GM21825 (cell line): ENCODE measurements at regions not wholly inside any gene's neighbourhood (a gene's known extent, or its start where the extent isn't known, plus 50 kb on each side); places are given as distances from the start of the nearest gene placed in this dataset.
"Not testable (repeated sequence)": the region's sequence is repeated elsewhere in the genome, so short reads cannot be mapped to it uniquely, and the experiment has no call there.

Experiments used
- ATAC-seq: cut with Tn5 transposase; IDR thresholded peaks from one replicate; pipeline ENCODE4 v1.9.1; 2021; ENCODE audit warnings: mild to moderate bottlenecking, moderate library complexity; ENCODE audit not compliant: unreplicated experiment

DNA sequence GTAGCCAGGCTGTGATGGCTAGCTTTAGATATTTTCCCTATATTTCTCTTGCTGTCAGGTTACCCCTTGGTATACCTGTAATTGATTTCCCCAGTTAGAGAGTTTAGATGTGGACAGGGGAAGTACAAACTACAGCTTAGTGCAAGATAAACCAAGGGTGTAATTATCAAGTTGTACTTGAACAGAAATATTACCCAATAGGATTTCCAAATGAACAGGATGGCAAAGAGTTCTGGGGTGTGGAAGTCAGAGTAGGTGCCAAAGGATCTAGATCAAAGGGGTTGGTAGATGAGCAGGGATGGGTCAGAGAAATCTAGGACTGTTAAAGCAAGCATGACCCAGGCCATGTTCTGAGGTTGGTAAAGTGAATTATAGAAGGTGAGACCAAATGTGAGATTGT, 585.2 kb downstream of the CCDC85A start:
- ATAC-seq: no peak

DNA sequence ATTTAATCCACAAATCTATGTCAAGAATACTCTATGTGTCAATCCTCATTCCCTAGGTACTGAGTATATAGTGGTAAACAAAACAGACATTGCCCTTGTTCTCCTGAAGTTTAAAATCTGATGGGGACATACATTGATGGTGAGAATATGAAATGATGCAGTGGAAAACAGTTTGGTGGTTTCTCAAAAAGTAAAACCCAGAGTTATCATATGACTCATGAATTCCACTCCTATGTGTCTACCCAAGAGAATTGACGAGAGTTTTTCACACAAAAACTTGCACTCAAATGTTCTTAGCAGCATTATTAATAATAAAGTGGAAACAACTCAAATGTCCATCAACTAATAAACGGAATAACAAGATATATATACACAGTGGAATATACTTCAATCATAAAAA, 586.7 kb downstream of the CCDC85A start:
- ATAC-seq: no peak

DNA sequence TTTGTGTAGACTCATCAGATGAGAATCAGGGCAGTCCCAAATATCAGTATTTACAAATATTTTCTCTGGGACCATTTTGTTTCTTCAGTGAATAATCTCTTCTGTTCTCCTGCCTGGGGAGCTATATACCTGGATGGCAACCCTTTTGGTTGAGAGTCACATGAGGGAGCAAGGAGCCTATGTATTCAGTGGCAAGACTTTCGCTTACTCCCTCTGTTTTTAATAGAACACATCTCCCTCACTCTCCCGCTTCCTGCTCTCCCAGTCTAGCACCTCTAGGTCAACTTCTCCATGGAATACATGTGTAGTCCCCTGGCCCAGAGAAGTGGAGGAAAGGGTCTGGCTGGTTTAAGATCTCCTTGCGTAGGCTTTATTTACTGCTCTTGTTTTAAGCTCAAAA, 600.3 kb downstream of the CCDC85A start:
- no peak for ATAC-seq

DNA sequence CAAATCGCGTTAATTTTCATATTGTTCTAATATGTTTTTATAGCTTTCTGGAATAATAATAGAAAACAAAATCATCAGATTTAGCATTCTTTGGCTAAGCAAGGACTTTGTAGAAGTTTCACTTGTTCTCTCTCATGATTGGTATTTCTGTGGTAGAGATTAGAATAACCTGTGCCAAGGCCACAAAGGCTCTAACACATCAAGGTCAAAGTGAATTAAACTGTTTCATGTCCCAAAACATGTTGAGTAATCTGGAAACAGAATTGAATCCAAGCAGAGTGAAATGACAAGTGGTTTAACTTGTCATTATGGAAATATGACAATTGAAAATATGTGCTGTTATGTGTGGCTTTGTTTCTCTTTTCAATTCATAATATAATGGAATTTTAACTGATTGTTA, 617.4 kb downstream of the CCDC85A start:
- ATAC-seq: no peak

DNA sequence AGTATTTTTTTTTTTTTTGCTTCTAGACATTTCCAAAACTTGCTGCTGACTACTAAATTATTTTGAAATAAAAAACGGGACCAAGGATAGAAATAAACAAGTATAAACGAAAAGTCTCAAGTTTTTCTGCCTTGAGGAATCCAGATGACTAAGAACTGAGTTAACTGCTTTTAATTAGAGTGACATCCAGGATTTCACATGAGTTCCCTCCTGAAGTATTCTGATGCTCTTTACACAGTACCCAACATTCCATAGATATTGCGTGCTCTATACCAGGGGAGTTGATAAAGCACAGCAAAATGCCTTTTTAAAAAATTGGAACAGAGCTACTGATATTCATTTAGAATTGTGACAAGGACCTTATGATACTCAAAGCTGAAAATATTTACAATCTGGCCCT, 618.0 kb downstream of the CCDC85A start:
- no peak for ATAC-seq

DNA sequence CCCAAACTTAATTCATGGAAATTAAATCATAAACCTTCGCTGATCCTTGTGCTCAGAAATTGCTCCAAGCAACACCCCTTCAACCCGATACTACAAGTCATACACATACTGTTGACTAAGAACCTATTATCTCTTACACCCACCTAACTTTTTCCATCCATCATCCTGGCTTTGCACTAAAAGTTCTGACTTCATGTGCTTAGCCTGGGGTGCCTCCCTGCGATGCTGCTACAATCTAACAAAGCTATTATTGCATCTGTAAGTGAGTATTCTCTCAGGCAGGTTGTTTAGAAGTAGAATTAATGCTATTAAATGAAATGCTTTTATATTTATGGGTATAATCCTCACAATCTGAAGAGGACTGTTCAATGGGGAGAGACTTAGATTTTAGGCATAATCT, 619.8 kb downstream of the CCDC85A start:
- ATAC-seq: no peak

DNA sequence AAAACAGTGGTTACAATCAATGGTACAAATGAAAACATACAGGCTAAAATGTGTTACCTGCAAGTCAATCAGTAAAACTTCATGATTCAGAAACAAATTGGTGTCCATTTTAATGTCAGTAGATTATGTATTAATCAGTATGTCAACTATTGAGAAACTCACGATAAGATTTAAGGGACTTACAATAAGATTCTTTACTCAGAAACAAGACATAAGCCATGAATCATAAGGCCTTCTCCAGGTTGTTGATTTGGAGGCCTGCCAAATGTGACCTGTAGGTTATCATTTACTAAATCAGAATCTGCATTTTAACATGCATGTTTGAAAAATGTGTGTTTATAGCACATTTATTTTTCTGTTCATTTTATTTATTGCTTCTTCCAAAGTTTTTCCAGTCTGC, 623.1 kb downstream of the CCDC85A start:
- no peak for ATAC-seq

DNA sequence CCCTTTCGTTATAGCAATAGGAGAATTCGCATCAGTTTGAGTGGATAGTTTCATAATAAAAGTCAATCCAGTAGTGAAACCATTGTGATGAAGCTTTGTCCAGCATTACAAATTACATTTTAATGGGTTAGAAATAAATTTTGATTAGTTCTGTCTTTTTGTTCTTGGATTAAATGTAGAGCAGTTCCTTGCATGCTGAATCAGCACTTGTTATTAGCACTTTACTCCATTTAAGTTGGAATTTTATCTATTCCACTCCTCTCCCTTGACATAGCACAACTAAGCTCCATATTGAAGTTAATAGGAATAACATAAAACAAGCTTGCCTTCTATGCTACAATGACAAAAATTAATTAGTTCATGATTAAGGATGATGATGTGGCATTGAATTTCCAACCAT, 624.1 kb downstream of the CCDC85A start:
- ATAC-seq: no peak

DNA sequence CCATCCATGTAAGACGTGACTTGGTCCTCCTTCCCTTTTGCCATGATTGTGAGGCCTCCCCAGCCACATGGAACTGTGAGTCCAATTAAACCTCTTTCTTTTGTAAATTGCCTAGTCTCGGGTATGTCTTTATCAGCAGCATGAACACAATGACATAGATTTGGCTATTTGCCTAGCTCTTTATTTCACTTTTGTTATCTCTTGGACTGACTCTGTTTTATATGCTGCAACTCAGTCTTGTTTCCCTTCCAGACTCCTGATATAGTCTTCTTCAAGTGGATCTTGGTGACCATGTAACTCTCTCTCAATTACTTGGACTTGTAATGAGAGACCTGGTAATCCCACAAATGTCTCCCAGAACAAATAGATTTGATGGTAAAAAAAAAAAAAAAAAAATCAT, 627.6 kb downstream of the CCDC85A start:
- no peak for ATAC-seq

DNA sequence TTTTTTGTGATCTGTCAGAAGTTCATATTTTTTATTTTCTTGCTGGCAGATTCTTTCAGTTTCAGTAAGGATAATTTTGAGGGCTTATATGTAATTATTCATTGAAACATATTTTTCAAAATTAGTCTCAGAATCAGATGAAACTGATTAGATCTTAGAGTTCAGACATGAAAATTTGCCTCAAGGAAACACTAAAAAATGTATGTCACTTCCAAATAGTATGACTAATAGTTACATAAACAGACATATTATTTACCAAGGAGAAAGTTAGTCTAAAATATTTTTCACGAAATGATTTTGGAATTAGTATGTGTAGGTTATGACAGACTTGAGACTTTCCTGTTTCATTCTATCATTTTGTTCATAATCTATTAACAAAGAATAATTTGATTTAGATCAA, 628.6 kb downstream of the CCDC85A start:
- no peak for ATAC-seq

DNA sequence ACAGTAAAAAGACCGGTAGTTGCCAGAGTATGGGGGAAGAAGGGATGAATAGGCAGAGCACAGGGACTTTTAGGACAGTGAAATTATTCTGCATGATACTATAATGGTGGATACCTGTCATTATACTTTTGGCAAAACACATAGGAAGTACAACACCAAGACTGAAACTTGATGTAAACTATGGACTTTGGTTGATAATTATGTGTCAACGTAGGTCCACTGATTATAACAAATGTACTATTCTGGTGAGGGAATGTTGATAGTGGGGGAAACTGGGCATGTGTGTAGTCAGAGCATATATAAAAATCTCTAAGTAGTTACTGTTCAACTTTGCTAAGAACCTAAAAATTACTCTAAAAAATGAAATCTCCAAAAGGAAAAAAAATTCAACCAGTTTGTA, 629.7 kb downstream of the CCDC85A start:
- no peak for ATAC-seq

DNA sequence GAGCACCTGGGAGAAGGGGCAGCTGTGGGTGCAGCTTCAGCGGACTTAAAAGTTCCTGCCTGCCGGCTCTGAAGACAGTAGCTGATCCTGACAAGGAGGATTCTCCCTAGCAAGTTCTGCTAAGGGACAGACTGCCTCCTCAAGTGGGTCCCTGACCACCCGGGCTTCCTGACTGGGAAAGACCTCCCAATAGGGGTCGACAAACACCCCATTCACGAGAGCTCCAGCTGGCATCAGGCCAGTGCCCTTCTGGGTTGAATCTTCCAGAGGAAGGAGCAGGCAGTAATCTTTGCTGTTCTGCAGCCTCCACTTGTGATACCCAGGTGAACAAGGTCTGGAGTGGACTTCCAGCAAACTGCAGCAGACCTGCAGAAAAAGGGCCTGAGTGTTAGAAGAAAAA, 632.9 kb downstream of the CCDC85A start:
- no peak for ATAC-seq

DNA sequence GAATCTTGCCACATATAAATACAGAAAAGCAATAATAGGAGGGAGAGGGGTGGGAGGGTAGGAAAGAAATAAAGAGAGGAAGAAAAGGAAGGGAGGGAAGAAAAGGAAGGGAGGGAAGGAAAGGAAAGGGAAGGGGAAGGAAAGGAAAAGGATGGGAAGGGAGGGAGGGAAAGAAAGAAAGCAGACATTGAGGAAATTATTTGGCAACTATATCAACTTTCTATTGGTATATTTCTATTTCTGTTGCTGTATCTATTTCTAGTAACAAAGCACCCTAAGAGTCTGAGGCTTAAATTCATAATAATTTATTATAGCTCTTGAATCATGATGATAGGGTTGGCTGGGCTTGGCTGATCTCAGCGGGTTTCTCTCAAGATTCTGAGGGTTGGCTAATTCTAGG, 648.0 kb downstream of the CCDC85A start:
- ATAC-seq: no peak

DNA sequence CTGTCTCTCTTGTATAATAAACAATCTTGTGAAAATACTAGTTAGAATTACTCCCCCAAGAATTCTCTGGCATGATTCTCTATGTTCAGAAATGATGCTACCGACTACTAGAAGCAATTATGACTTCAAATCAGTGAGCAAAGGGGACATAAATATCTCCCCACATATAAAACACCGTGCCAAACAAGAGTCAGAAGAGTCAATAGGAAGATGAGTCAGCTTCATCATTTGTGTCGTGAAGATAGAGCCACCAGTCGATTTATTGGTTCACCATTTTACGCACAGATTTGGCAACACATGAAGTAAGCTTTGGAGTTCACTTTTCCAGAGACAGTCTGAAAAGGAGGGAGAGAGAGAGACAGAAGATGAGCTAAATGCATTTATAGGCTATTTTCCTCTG, 650.9 kb downstream of the CCDC85A start:
- ATAC-seq: no peak

DNA sequence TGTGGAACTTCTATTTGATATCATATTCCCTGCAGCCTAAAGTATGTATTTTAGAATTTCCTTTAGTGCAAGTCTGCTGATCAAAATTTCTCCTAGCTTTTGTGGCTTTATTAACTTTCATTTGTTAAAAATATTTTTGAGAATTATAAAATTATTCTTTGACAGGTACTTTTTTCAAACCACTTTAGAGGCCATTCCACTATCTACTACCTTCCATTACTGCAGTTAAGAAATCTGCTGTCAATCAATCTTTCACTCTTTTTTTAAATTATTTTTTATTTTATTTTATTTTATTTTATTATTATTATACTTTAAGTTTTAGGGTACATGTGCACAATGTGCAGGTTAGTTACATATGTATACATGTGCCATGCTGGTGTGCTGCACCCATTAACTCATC, 656.2 kb downstream of the CCDC85A start:
- ATAC-seq: not testable (repeated sequence)

DNA sequence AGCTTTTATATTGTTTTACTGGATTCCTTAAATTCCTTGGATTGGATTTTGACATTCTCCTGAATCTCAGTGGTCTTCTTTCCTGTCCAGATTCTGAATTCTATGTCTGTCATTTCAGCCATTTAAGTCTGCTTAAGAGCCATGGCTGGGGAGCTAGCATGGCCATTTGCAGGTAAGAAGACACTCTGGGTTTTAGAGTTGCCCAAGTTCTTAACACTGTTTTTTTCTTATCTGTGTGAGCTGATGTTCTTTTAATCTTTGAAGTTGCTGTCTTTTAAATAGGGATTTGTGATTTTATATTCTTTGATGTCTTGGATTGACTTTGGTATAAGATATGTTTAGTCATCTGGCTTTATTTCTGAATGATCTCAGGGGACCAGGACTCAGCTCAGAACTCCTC, 677.2 kb downstream of the CCDC85A start:
- ATAC-seq: no peak

DNA sequence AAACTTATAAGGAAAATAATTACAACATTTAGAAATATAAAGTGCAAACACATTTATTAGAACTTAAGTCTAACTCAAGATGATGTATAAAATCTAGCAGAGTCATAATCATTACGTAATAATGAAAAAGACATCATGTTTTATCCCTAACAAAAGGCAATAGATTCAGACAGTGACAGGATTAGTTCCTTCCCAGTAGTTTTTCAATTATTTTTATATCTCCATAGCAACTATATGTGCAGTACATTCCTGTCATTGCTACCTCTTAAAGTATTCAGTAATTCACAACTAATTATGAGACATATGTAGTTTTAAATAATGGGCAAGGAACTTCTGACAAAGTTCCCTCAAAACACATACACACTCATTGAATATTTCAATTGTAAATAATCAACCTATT, 687.9 kb downstream of the CCDC85A start:
- ATAC-seq: no peak

DNA sequence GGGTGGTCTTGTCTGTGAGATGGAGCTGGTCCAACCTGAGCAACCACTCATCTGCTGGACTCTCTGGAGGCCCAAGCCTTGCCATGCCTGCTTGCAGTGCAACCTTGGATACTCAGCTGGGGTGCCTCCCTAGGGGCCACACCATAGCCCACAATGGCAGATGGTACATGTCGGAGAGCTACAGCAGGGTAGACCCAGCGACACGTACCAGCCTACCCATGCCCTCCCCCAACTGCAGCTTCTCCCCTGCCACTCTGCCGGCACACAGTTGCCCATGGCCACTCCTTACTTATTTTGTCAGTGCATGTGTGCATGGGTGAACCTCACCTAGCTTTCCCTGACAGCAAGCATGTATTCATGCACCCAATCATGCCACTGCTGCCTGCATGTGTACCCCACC, 690.9 kb downstream of the CCDC85A start:
- no peak for ATAC-seq

DNA sequence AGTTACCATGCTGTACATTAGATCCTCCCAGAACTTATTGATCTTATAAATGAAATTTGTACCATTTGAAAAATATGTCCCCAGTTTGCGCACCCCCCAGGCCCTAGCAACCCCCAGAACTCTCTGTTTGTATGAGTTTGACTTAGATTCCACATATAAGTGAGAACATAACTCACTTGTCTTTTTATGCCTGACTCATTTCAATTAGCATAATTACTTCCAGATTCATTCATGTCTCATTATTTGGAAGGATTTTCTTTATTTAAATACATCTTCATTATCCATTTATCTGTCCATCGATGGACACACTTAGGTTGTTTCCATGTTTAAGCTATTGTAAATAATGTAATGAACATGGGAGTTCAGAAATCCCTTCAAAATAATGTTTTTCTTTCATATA, 705.9 kb downstream of the CCDC85A start:
- ATAC-seq: no peak

DNA sequence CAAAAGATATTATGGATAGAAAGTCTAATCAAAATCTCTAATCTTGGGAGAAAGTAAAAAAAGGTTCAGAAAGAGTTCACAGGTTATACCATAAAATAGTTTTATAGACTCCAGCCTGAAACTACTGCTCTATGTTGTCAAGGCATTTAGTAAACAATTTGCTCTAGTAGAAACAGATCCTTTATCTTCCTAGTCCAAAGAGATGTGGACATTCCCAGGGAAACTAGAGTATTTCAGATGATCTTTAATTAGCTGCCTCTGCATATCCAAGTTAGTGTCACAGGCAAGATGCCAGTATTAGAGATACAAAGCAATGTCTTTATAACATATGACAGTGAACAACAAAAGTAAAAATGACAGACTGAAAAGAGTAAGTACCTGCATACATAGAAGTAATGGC, 708.6 kb downstream of the CCDC85A start:
- no peak for ATAC-seq

DNA sequence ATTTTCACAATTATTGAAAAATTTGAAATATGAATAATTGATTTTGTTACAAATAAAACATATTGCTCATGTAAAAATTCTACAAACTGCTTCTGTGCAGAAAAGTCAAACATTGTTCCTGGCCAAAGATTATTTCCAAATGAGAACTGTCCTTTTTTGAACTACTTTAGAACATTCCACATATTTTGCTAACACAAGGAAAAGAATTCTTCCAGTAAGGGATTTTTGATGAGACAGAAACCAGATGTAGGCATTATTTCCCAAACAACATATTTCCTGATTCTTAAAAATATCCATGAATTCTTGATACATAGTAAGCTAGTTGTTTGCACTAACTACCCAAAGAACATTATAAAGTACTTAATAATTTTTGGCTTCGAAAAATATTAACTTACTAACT, 715.2 kb downstream of the CCDC85A start:
- ATAC-seq: no peak

DNA sequence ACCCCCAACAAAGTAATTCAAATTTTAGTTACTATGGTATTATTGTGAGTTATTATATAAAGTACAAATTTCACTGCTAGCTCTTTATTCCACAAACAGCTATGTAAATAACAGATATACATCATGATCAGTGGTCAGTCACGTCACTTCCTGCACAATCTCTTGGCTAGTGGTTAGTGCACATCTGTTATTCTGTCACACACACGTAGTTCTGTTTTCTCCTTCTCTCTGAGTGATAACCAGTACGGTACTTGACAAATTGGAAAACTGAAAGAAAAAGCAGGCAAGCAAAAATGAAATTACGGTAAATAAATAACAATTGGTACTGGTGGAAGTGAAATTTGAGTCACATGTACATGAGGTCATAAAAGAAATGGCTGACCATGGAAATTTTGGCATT, 728.7 kb downstream of the CCDC85A start:
- no peak for ATAC-seq

DNA sequence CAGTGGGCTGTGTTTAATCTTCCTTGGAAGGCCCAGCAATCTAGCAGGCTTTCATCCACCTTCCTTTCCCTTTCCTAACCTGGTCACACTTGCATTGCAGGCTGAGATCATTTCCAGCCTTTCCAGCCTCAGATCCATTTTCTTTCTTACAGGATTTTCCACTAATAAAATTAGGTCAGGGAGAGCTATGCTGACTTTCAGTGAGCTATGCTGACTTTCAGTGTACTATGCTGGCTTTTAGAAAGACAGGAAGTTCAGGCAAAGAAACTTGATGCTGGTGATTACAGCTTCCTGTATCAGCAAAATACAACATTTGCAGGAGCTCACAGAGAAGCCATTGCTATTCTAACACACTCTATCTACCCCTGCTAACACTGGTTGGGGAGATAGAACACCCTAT, 735.0 kb downstream of the CCDC85A start:
- ATAC-seq: no peak

DNA sequence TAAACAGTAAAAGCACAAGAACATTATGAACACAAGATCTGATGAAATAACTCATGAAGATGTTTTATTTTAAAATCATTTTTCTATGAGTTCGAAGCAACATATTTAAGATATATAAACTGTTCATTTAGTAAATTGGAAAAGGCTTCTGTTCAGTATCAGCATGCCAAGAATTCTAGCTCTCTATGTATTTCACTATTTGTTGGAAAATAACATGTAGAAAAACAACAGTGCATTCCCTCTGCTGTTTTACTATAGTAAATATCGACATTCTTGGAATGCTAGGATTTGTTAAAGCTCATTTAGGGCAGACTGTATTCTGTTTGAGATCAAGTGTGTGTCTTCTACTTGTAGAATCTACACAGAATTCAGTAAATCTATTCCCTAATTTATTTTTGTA, 750.2 kb downstream of the CCDC85A start:
- no peak for ATAC-seq
